Panc1 (cell line): ENCODE measurements at regions not wholly inside any gene's neighbourhood (a gene's known extent, or its start where the extent isn't known, plus 50 kb on each side); places are given as distances from the start of the nearest gene placed in this dataset.

Experiments used
- ATAC-seq: fragments of 200-7000 bp; cut with Tn5 transposase; 2 replicates; pipeline ENCODE4 v1.9.1; 2020; ENCODE audit warnings: mild to moderate bottlenecking, moderate library complexity
- BruUV-seq: library from RNA; stranded (reverse); fragments of 400-500 nt; replicated peaks from 2 replicates; lab custom pipeline; 2021; lab: Mats Ljungman, UMichigan
- CTCF ChIA-PET: fragments of 300-600 bp; sonication (Branson Sonifier 250); formaldehyde crosslinking; loops from one replicate; lab custom pipeline; 2022; ENCODE audit warnings: antibody characterized with exemption; lab: Charles Lee
- POLR2A ChIA-PET: fragments of 300-600 bp; sonication (Branson Sonifier 250); formaldehyde crosslinking; loops from one replicate; lab custom pipeline; 2022; ENCODE audit warnings: antibody characterized with exemption; lab: Charles Lee
- DNase-seq: peaks from one replicate; pipeline ENCODE4 v3.0.0-alpha.2; 2010; ENCODE audit warnings: low read depth, low spot score
- H3K27ac ChIP-seq: 2 replicates; pipeline ENCODE4 v1.5.1; 2011; ENCODE audit warnings: mild to moderate bottlenecking, low read length, inconsistent platforms
- H3K27me3 ChIP-seq: fragments of 200-500 bp; sonication (Bioruptor generic); 2 replicates; pipeline ENCODE4 v1.6.0; 2014; ENCODE audit warnings: low read length, inconsistent platforms; ENCODE audit not compliant: control insufficient read depth, insufficient read depth
- H3K36me3 ChIP-seq: fragments of 200-500 bp; sonication (Bioruptor generic); 2 replicates; pipeline ENCODE4 v1.5.1; 2014; ENCODE audit warnings: inconsistent platforms, mild to moderate bottlenecking, low read length, moderate library complexity; ENCODE audit not compliant: control insufficient read depth, insufficient read depth
- H3K4me1 ChIP-seq: 2 replicates; pipeline ENCODE4 v1.5.1; 2011; ENCODE audit warnings: inconsistent platforms, mild to moderate bottlenecking, low read length, moderate library complexity; ENCODE audit not compliant: control insufficient read depth, insufficient read depth
- H3K4me3 ChIP-seq, 2 experiments: 2 replicates each; pipeline ENCODE4 v1.5.1; 2011 to 2012; ENCODE audit warnings: low read depth in 2 of 2, low read length in 2 of 2, mild to moderate bottlenecking in 2 of 2, inconsistent platforms in 1 of 2, moderate library complexity in 1 of 2
- H3K9me3 ChIP-seq: fragments of 200-500 bp; sonication (Bioruptor generic); 2 replicates; pipeline ENCODE4 v1.5.1; 2014; ENCODE audit warnings: low read depth, mild to moderate bottlenecking, inconsistent platforms, low read length, moderate library complexity; ENCODE audit not compliant: control insufficient read depth, insufficient read depth
- POLR2AphosphoS5 ChIP-seq: IDR thresholded peaks from 2 replicates; pipeline ENCODE4 v1.6.1; 2012; ENCODE audit warnings: mild to moderate bottlenecking, low read depth, low read length, moderate library complexity
- SIN3A ChIP-seq: IDR thresholded peaks from 2 replicates; pipeline ENCODE4 v1.6.1; 2012; ENCODE audit warnings: low read depth, mild to moderate bottlenecking, low read length, moderate library complexity, borderline replicate concordance; ENCODE audit not compliant: insufficient read depth
- TCF7L2 ChIP-seq: IDR thresholded peaks from 2 replicates; pipeline ENCODE4 v1.6.1; 2011; ENCODE audit warnings: mild to moderate bottlenecking, low read depth, low read length, inconsistent platforms
- in situ Hi-C: cut with HindIII; loops from 2 replicates; pipeline ENCODE4 v1.10.0; 2016; ENCODE audit warnings: low sequenced_read_pairs, low pct_unique_long_range_greater_than_20kb
- intact Hi-C: fragments of 100-400 bp; cut with micrococcal nuclease; formaldehyde crosslinking; loops from one replicate; pipeline ENCODE4 v1.10.0; 2022; ENCODE audit not compliant: unreplicated experiment
- TF ChIP-seq, protein P1 (sequence below): fragments of 450-650 bp; IDR thresholded peaks from 2 replicates; pipeline ENCODE4 v1.5.1; 2017; ENCODE audit warnings: mild to moderate bottlenecking
- TF ChIP-seq, protein P2 (sequence below), 2 experiments: IDR thresholded peaks; 2 replicates each; pipeline ENCODE4 v1.6.1; 2011 to 2012; ENCODE audit warnings: low read depth in 2 of 2, control low read depth in 1 of 2, low read length in 1 of 2, mild to moderate bottlenecking in 1 of 2, moderate library complexity in 1 of 2; ENCODE audit not compliant: insufficient read depth in 1 of 2

DNA sequence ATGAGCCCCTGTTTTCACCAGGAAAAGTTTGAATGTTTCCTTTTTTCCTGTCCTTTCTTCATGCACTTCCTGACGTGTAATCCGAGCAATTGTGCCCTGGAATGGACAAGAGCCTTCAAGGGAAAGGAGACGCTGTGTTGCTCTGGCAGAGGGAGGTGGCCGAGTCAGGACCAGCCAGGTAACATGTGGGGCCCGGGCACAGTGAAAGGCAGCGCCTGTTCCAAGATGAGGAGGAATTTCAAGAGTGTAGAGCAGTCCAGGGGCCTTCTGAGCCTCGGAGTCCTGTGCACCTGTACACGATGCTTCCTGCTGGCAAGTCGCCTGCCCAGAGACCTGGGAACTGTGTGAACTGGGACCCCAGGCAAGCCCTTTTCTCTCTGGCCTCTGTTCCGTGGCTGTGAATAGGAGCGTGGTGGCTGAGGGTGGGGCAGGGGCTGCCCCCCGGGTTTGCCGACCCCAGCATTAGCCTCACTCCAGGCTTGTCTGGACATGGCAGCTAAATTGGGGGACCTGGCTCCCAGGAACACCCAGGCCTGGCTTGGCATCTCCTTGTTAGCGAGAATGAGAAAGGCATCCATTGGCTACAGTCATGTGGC lies 92.0 kb downstream of the MYEOV start:
- intact Hi-C loops, result no loop called here
- in situ Hi-C loops, result no loop called here
- H3K9me3 ChIP-seq, result peaks cover 9% of the 10 kb centered on the region
- DNase-seq (no peak), ATAC-seq (no peak)
- TF ChIP-seq, protein P1, sequence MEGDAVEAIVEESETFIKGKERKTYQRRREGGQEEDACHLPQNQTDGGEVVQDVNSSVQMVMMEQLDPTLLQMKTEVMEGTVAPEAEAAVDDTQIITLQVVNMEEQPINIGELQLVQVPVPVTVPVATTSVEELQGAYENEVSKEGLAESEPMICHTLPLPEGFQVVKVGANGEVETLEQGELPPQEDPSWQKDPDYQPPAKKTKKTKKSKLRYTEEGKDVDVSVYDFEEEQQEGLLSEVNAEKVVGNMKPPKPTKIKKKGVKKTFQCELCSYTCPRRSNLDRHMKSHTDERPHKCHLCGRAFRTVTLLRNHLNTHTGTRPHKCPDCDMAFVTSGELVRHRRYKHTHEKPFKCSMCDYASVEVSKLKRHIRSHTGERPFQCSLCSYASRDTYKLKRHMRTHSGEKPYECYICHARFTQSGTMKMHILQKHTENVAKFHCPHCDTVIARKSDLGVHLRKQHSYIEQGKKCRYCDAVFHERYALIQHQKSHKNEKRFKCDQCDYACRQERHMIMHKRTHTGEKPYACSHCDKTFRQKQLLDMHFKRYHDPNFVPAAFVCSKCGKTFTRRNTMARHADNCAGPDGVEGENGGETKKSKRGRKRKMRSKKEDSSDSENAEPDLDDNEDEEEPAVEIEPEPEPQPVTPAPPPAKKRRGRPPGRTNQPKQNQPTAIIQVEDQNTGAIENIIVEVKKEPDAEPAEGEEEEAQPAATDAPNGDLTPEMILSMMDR, result no peak
- no peak for TF ChIP-seq TCF7L2
- TF ChIP-seq, protein P2, sequence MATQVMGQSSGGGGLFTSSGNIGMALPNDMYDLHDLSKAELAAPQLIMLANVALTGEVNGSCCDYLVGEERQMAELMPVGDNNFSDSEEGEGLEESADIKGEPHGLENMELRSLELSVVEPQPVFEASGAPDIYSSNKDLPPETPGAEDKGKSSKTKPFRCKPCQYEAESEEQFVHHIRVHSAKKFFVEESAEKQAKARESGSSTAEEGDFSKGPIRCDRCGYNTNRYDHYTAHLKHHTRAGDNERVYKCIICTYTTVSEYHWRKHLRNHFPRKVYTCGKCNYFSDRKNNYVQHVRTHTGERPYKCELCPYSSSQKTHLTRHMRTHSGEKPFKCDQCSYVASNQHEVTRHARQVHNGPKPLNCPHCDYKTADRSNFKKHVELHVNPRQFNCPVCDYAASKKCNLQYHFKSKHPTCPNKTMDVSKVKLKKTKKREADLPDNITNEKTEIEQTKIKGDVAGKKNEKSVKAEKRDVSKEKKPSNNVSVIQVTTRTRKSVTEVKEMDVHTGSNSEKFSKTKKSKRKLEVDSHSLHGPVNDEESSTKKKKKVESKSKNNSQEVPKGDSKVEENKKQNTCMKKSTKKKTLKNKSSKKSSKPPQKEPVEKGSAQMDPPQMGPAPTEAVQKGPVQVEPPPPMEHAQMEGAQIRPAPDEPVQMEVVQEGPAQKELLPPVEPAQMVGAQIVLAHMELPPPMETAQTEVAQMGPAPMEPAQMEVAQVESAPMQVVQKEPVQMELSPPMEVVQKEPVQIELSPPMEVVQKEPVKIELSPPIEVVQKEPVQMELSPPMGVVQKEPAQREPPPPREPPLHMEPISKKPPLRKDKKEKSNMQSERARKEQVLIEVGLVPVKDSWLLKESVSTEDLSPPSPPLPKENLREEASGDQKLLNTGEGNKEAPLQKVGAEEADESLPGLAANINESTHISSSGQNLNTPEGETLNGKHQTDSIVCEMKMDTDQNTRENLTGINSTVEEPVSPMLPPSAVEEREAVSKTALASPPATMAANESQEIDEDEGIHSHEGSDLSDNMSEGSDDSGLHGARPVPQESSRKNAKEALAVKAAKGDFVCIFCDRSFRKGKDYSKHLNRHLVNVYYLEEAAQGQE (IDR thresholded peaks at IDR 0.05; ENCODE audit: insufficient read depth in 1 of 2, low read depth in 2 of 2, low read length in 1 of 2), result no peak
- TF ChIP-seq SIN3A, result no peak
- TF ChIP-seq POLR2AphosphoS5, result no peak
- BruUV-seq, result no TSS peak
- CTCF ChIA-PET, result no interaction called here
- H3K4me1 ChIP-seq, result peaks cover 14% of the 10 kb centered on the region; the same call in 1 of the 2 replicates
- no peaks in the 10 kb centered on the region for H3K36me3 ChIP-seq
- H3K27ac ChIP-seq, result no peak overlapping the region
- no peaks in the 10 kb centered on the region for H3K27me3 ChIP-seq
- POLR2A ChIA-PET, result no interaction called here
- H3K4me3 ChIP-seq, result no peak overlapping the region

DNA sequence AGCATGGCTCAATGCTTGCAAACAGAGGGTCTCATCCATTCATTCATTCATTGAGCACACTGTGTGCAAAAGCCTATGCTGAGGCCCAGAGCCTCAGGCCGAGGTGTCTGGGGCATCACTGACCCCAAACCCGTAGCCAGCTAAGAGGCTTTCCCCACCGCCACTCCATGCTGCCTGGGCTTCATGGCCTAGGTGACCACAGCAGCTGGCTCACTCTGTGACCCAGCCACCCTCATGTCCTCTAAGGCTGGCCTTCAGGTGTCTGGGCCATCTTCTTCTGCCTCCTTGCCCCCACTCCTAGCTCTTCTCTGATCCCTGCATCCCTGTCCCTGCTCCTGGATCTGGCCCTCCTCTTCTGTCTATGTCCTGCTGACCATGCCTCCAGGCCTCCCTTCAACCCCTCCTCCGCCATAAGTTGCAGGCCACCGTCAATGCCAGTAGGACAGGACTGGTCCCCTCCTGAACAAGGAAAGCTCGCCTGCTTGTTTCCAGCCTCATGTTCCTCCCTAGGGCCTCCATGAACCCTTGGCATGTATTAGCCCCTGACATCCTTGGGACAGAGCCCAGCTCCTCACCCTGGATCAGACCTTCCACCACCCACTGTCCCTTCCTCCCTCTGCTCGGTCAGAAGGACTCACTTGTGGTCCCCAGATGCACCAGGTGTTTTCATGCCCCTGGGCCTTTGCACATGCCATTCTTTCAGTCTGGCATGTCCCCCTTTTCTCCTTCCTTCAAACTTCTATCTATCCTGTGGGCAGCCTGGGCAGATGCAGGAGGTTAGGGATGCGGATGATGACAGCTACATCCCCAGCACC lies 92.8 kb downstream of the MYEOV start:
- TF ChIP-seq TCF7L2 (no peak), POLR2AphosphoS5 (no peak), SIN3A (no peak)
- TF ChIP-seq, protein P2 (IDR thresholded peaks at IDR 0.05; ENCODE audit: insufficient read depth in 1 of 2, low read depth in 2 of 2, low read length in 1 of 2), result no peak
- TF ChIP-seq, protein P1, result no peak
- Histone ChIP-seq H3K4me1 (peaks cover 6% of the 10 kb centered on the region; the same call in 1 of the 2 replicates), H3K27me3 (no peaks in the 10 kb centered on the region), H3K4me3 (no peak overlapping the region), H3K36me3 (no peaks in the 10 kb centered on the region), H3K27ac (no peak overlapping the region), H3K9me3 (peaks cover 9% of the 10 kb centered on the region)
- ATAC-seq (no peak), DNase-seq (no peak)
- in situ Hi-C loops, result no loop called here
- no TSS peak for BruUV-seq
- intact Hi-C loops, result no loop called here
- CTCF ChIA-PET, result no interaction called here
- POLR2A ChIA-PET, result no interaction called here
